Nephron (organoid): ENCODE measurements at regions not wholly inside any gene's neighbourhood (a gene's known extent, or its start where the extent isn't known, plus 50 kb on each side); places are given as distances from the start of the nearest gene placed in this dataset.

Experiments used
- H3K27ac Mint-ChIP-seq, 3 experiments: 2 replicates each; pipeline ENCODE4 v1.8.0; 2020; ENCODE audit warnings: mixed read lengths in 3 of 3, mild to moderate bottlenecking in 2 of 3, moderate library complexity in 1 of 3
- H3K27me3 Mint-ChIP-seq: 2 replicates; pipeline ENCODE4 v1.8.0; 2021; ENCODE audit warnings: low read depth, mild to moderate bottlenecking, moderate library complexity, mixed read lengths
- H3K36me3 Mint-ChIP-seq: 2 replicates; pipeline ENCODE4 v1.8.0; 2020; ENCODE audit warnings: low read depth, mixed read lengths
- H3K4me1 Mint-ChIP-seq: 2 replicates; pipeline ENCODE4 v1.8.0; 2020; ENCODE audit warnings: mixed read lengths
- H3K4me3 Mint-ChIP-seq, 3 experiments: 2 replicates each; pipeline ENCODE4 v1.8.0; 2020; ENCODE audit warnings: mild to moderate bottlenecking in 3 of 3, mixed read lengths in 3 of 3, moderate library complexity in 2 of 3
- H3K9me3 Mint-ChIP-seq: 2 replicates; pipeline ENCODE4 v1.8.0; 2020; ENCODE audit warnings: mixed read lengths
- TF ChIP-seq, protein P1 (sequence below), 3 experiments: fragments of 200-600 bp; sonication (generic); IDR thresholded peaks; one replicate each; pipeline ENCODE4 v1.5.0; 2021; ENCODE audit warnings: antibody characterized with exemption in 3 of 3; ENCODE audit not compliant: unreplicated experiment in 3 of 3

DNA sequence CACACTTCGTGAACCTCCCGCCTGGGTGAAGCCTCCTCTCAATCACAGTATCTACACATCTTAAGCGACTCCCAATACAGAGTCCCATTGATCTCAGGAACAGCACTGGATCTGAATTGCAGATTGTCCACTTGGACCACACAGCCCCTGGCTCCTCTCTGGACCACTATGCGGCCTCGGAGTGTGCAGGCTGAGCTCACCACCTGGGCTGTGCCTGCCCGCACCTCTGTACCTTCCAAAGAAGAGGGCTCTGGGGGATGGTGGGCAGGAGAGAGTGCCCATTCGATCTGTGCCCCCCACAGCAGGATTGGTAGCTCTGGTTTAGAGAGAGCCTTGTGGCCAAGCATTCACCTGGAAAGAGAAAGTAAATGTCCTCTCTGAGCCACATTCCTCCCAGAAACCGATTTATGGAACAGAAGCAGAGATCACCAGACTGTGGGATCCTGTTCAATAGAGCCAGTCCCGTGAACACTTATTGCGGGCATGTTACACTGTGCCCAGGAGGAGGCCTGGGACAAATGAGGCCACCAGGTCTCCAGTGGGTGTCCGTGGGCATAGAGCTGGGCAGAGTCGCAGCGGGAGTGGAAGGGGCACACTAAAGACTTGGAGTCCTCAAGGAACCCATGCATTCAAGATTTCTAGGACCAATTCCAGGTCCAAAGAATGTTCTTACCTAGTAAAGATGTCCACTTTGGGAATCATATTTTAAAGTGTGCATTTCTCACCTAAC is 141.6 kb upstream of the SOX1 start:
- Mint-ChIP-seq H3K4me1 (no peaks in the 10 kb centered on the region), H3K27me3 (peaks cover 16% of the 10 kb centered on the region), H3K4me3 (no peak overlapping the region), H3K27ac (no peak overlapping the region), H3K36me3 (no peaks in the 10 kb centered on the region), H3K9me3 (no peaks in the 10 kb centered on the region)
- TF ChIP-seq, protein P1, sequence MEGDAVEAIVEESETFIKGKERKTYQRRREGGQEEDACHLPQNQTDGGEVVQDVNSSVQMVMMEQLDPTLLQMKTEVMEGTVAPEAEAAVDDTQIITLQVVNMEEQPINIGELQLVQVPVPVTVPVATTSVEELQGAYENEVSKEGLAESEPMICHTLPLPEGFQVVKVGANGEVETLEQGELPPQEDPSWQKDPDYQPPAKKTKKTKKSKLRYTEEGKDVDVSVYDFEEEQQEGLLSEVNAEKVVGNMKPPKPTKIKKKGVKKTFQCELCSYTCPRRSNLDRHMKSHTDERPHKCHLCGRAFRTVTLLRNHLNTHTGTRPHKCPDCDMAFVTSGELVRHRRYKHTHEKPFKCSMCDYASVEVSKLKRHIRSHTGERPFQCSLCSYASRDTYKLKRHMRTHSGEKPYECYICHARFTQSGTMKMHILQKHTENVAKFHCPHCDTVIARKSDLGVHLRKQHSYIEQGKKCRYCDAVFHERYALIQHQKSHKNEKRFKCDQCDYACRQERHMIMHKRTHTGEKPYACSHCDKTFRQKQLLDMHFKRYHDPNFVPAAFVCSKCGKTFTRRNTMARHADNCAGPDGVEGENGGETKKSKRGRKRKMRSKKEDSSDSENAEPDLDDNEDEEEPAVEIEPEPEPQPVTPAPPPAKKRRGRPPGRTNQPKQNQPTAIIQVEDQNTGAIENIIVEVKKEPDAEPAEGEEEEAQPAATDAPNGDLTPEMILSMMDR (IDR thresholded peaks at IDR 0.05; ENCODE audit: unreplicated experiment in 3 of 3): no peak

DNA sequence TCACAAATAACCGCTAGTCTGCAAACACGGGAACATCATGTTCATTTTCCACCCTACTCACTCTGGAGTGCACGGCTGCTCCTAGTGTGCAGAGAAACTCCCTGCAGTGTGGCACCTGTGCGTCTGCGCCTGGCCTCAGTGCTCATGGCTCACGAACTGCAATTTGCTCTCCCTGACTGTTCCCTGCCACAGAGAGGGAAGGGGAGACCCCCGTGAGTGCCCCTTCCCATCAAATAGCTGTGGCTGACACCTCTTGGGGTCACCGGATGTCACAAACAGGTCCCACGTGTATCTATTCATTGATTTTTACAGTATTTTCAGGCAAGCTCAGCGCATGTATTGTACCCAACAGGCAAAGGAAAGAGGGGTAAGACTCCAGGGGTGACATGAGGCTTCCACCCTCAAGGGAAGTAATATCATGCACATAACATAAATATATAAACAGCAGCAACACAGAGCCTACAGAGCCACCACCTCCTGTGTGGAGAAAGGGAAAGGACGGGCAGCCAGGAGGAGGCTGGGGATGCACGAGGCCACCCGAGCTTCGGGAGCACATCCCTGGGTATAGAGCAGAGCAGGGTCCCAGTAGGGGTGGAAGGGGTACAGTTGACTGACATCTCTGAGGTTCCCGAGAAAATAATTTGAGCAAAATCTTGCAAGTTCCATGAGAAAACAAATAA is 140.3 kb upstream of the SOX1 start:
- Mint-ChIP-seq H3K27ac (no peak overlapping the region), H3K4me3 (no peak overlapping the region), H3K9me3 (peaks cover 2% of the 10 kb centered on the region), H3K27me3 (peaks cover 13% of the 10 kb centered on the region), H3K4me1 (no peaks in the 10 kb centered on the region), H3K36me3 (no peaks in the 10 kb centered on the region)
- TF ChIP-seq, protein P1 (IDR thresholded peaks at IDR 0.05; ENCODE audit: unreplicated experiment in 3 of 3): no peak

DNA sequence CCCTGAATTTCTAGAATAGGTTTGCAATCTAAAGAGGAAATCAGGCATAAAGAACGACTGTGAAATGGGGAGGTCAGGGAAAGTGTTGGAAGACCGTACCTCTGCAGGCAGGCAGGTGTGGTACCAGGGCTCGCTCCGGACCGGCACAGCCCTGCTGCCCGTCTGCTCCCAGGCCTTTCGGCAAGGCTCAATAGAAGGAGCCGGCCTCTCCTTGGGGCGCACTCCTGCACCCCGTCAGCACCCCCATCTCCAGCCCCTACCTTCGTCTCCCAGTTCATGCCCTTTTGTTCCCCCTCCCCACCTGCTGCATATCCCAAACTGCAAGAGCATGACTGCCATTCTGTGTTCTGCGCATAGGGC is 139.8 kb upstream of the SOX1 start:
- TF ChIP-seq, protein P1 (IDR thresholded peaks at IDR 0.05; ENCODE audit: unreplicated experiment in 3 of 3): no peak
- Mint-ChIP-seq H3K4me1 (no peaks in the 10 kb centered on the region), H3K9me3 (peaks cover 6% of the 10 kb centered on the region), H3K36me3 (no peaks in the 10 kb centered on the region), H3K27ac (no peak overlapping the region), H3K4me3 (no peak overlapping the region), H3K27me3 (peaks cover 8% of the 10 kb centered on the region)

DNA sequence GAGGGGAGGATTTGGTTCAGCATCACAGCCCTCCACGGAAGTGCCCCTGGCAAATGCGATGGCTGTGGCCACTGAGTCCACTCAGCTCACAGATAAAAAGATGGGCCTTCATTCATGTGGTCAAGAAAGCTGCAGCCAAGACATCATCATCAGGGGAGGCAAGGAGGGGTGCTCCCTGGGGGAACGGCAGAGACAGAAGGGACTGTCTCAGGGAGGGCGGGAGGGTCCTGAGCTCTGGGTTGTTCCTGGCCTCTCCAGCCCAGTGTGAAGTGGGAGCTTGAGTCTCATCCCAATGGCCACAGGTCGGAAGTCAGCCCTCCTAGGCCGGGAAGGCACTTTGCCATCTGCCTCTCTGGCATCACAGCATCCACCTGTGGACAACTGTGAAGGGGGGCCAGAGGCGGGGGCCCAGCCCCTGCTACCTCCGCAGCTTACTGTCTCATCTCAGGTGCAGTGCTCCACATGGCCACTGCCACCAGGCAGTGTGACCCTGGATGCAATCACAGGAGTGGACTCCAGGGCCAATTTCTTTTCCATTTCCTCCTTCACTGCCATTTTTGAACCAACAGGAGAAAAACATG is 137.8 kb upstream of the SOX1 start:
- no peaks in the 10 kb centered on the region for H3K36me3 Mint-ChIP-seq
- TF ChIP-seq, protein P1 (IDR thresholded peaks at IDR 0.05; ENCODE audit: unreplicated experiment in 3 of 3): no peak
- H3K4me1 Mint-ChIP-seq: no peaks in the 10 kb centered on the region
- peaks cover 19% of the 10 kb centered on the region for H3K9me3 Mint-ChIP-seq
- no peak overlapping the region for H3K27ac Mint-ChIP-seq
- peaks cover 4% of the 10 kb centered on the region for H3K27me3 Mint-ChIP-seq
- H3K4me3 Mint-ChIP-seq: no peak overlapping the region

DNA sequence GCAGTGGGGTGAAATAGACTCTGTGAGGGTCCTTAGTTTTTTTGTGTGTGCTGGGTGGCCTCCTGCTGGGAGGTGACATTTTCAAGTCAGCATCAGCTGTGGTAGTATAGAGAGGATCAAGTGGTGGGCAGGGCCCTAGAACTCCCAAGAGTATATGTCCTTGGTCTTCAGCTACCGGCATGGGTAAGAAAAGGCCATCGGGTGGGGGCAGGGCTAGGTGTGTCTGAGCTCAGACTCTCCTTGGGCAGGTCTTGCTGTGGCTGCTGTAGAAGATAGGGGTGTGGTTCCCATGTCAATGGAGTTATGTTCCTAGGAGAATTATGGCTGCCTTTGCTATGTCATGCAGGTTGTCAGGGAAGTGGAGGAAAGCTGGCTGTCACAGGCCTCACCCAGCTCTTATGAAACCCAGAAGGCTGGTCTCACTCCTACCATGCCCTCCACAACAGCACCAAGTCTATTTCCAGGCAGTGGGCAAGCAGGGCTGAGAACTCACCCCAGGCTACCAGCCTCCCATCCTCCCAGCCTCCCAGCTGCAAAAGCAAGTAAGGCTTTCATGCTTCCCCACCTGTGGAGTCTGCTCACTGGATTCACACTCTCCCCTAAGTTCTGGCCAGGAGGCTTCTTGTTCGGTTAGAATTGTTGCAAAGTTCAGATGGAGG is 130.6 kb upstream of the SOX1 start:
- no peaks in the 10 kb centered on the region for H3K36me3 Mint-ChIP-seq

More for the DNA sequence above, 130.6 kb upstream of the SOX1 start:
- Mint-ChIP-seq H3K9me3 (peaks cover 28% of the 10 kb centered on the region), H3K27ac (no peak overlapping the region), H3K4me3 (no peak overlapping the region), H3K4me1 (no peaks in the 10 kb centered on the region), H3K27me3 (peaks cover 16% of the 10 kb centered on the region)
- TF ChIP-seq, protein P1 (IDR thresholded peaks at IDR 0.05; ENCODE audit: unreplicated experiment in 3 of 3): no peak
